ENCODE measurements at regions not wholly inside any gene's neighbourhood (a gene's known extent, or its start where the extent isn't known, plus 50 kb on each side); places are given as distances from the start of the nearest gene placed in this dataset.

GRCh38 chr7:145884716-145885514 is 231.7 kb upstream of the CNTNAP2 start:
- H3K36me3 Mint-ChIP-seq: no peaks in the 10 kb centered on the region
- WGBS (ENCODE audit: insufficient coverage): 86% methylated on average over 2 of the region's 5 CpGs
- H3K27me3 Mint-ChIP-seq (ENCODE audit: low read depth in 3 of 3): no peaks in the 10 kb centered on the region
- intact Hi-C loops (cut with micrococcal nuclease): no loop called here
- no peaks in the 10 kb centered on the region for H3K36me3 ChIP-seq (replicated peaks in 1 of 2; ENCODE audit: control insufficient read depth in 1 of 2, insufficient read depth in 2 of 2, low read length in 2 of 2)
- H3K4me3 ChIP-seq (replicated peaks in 1 of 3; ENCODE audit: low read depth in 2 of 3, low read length in 3 of 3): no peak overlapping the region
- no peaks in the 10 kb centered on the region for H4K20me1 ChIP-seq (ENCODE audit: insufficient read depth, low read length)
- no peak overlapping the region for H3K27ac Mint-ChIP-seq
- no peak for TF ChIP-seq CTCF (IDR thresholded peaks at IDR 0.05)
- no peak for DNase-seq
- H3K79me2 ChIP-seq (ENCODE audit: insufficient read depth, low read length): no peaks in the 10 kb centered on the region
- no peak overlapping the region for H3K27ac ChIP-seq (ENCODE audit: low read depth in 1 of 2, low read length in 2 of 2)
- no peak overlapping the region for H3K4me3 Mint-ChIP-seq
- H3K27me3 ChIP-seq (ENCODE audit: control insufficient read depth in 2 of 2, insufficient read depth in 2 of 2, low read length in 2 of 2): no peaks in the 10 kb centered on the region
- peaks cover 0 to 8% of the 10 kb centered on the region in 2 donors for H3K9me3 ChIP-seq (replicated peaks in 1 of 2; ENCODE audit: control insufficient read depth in 1 of 2, insufficient read depth in 1 of 2, low read length in 2 of 2)
- H2AFZ ChIP-seq (ENCODE audit: insufficient read depth, low read depth, low read length, poor library complexity, severe bottlenecking): no peak overlapping the region
- H3K4me2 ChIP-seq (replicated peaks; ENCODE audit: extremely low read depth, low read length, poor library complexity, severe bottlenecking): no peak overlapping the region
- H3K9me3 Mint-ChIP-seq: peaks cover 0 to 7% (median 2%) of the 10 kb centered on the region in 7 donors
- no peak overlapping the region for H3K9ac ChIP-seq (ENCODE audit: insufficient read depth, low read length, poor library complexity, severe bottlenecking)
- H3K4me1 ChIP-seq (ENCODE audit: control insufficient read depth in 1 of 2, insufficient read depth in 2 of 2, low read length in 2 of 2): no peaks in the 10 kb centered on the region
- H3K4me1 Mint-ChIP-seq: no peaks in the 10 kb centered on the region

GRCh38 chr7:145876376-145876775 is 240.2 kb upstream of the CNTNAP2 start:
- H3K4me2 ChIP-seq (replicated peaks; ENCODE audit: extremely low read depth, low read length, poor library complexity, severe bottlenecking): no peak overlapping the region

More at GRCh38 chr7:145876376-145876775, 240.2 kb upstream of the CNTNAP2 start:
- intact Hi-C loops (cut with micrococcal nuclease): no loop called here
- no peak for DNase-seq
- H3K36me3 ChIP-seq (replicated peaks in 1 of 2; ENCODE audit: control insufficient read depth in 1 of 2, insufficient read depth in 2 of 2, low read length in 2 of 2): no peaks in the 10 kb centered on the region
- H2AFZ ChIP-seq (ENCODE audit: insufficient read depth, low read depth, low read length, poor library complexity, severe bottlenecking): no peak overlapping the region
- H3K9me3 Mint-ChIP-seq: peaks cover 0 to 2% (median 0%) of the 10 kb centered on the region in 7 donors
- no peaks in the 10 kb centered on the region for H3K4me1 Mint-ChIP-seq
- H3K36me3 Mint-ChIP-seq: no peaks in the 10 kb centered on the region
- H3K4me3 ChIP-seq (replicated peaks in 1 of 3; ENCODE audit: low read depth in 2 of 3, low read length in 3 of 3): no peak overlapping the region
- H3K4me1 ChIP-seq (ENCODE audit: control insufficient read depth in 1 of 2, insufficient read depth in 2 of 2, low read length in 2 of 2): no peaks in the 10 kb centered on the region
- H3K9me3 ChIP-seq (replicated peaks in 1 of 2; ENCODE audit: control insufficient read depth in 1 of 2, insufficient read depth in 1 of 2, low read length in 2 of 2): peaks cover 0 to 6% of the 10 kb centered on the region in 2 donors
- H3K27ac ChIP-seq (ENCODE audit: low read depth in 1 of 2, low read length in 2 of 2): no peak overlapping the region
- no CpG with 5 or more reads among the region's 1 CpG for WGBS (ENCODE audit: insufficient coverage)
- H3K27me3 ChIP-seq (ENCODE audit: control insufficient read depth in 2 of 2, insufficient read depth in 2 of 2, low read length in 2 of 2): no peaks in the 10 kb centered on the region
- no peaks in the 10 kb centered on the region for H3K27me3 Mint-ChIP-seq (ENCODE audit: low read depth in 3 of 3)
- H3K4me3 Mint-ChIP-seq: no peak overlapping the region
- H4K20me1 ChIP-seq (ENCODE audit: insufficient read depth, low read length): no peaks in the 10 kb centered on the region
- no peak overlapping the region for H3K9ac ChIP-seq (ENCODE audit: insufficient read depth, low read length, poor library complexity, severe bottlenecking)
- no peak overlapping the region for H3K27ac Mint-ChIP-seq
- no peaks in the 10 kb centered on the region for H3K79me2 ChIP-seq (ENCODE audit: insufficient read depth, low read length)
- TF ChIP-seq CTCF (IDR thresholded peaks at IDR 0.05): no peak
